H1 (cell line): ENCODE measurements at regions not wholly inside any gene's neighbourhood (a gene's known extent, or its start where the extent isn't known, plus 50 kb on each side); places are given as distances from the start of the nearest gene placed in this dataset.

Experiments
- ATF3 ChIP-seq: IDR thresholded peaks from 2 replicates; pipeline ENCODE4 v1.6.1; 2011; ENCODE audit warnings: low read depth, mild to moderate bottlenecking, low read length; ENCODE audit not compliant: insufficient read depth
- BRCA1 ChIP-seq: IDR thresholded peaks from 2 replicates; pipeline ENCODE4 v1.6.1; 2012; ENCODE audit warnings: low read depth, low read length, improper control_type of control experiment
- CTCF ChIP-seq, 3 experiments: IDR thresholded peaks; 1 replicate in 2 of 3; 2 replicates in 1 of 3; pipeline versions ENCODE4 v1.5.1 to v1.6.1; 2011; ENCODE audit warnings: low read length in 3 of 3, mild to moderate bottlenecking in 3 of 3, inconsistent platforms in 2 of 3, low read depth in 1 of 3, moderate library complexity in 1 of 3; ENCODE audit not compliant: insufficient read depth in 1 of 3; ENCODE audit errors: control extremely low read depth in 1 of 3
- EZH2 ChIP-seq: fragments of 200-600 bp; sonication (generic); IDR thresholded peaks from 2 replicates; pipeline ENCODE4 v1.7.1; 2012; ENCODE audit warnings: low read depth, mild to moderate bottlenecking, moderate library complexity, low read length, inconsistent platforms; ENCODE audit not compliant: severe bottlenecking
- HDAC6 ChIP-seq: IDR thresholded peaks from one replicate; pipeline ENCODE4 v1.7.1; 2012; ENCODE audit warnings: low read depth, mild to moderate bottlenecking, inconsistent platforms, low read length, moderate library complexity
- JUND ChIP-seq: IDR thresholded peaks from 2 replicates; pipeline ENCODE4 v1.6.1; 2011; ENCODE audit warnings: mild to moderate bottlenecking, improper control_type of control experiment, low read length
- NRF1 ChIP-seq: IDR thresholded peaks from 2 replicates; pipeline ENCODE4 v1.6.1; 2011; ENCODE audit warnings: mild to moderate bottlenecking, low read depth, low read length, improper control_type of control experiment
- POLR2AphosphoS5 ChIP-seq: IDR thresholded peaks from 2 replicates; pipeline ENCODE4 v1.6.1; 2011; ENCODE audit warnings: low read depth, low read length
- RAD21 ChIP-seq, 2 experiments: IDR thresholded peaks in 1 of 2; conservative IDR thresholded peaks in 1 of 2; 2 replicates each; pipeline ENCODE4 v1.6.1; 2011; ENCODE audit warnings: low read depth in 2 of 2, low read length in 2 of 2, improper control_type of control experiment in 1 of 2, inconsistent platforms in 1 of 2, mild to moderate bottlenecking in 1 of 2, moderate library complexity in 1 of 2
- TAF1 ChIP-seq: IDR thresholded peaks from 2 replicates; pipeline ENCODE4 v1.6.1; 2011; ENCODE audit warnings: mild to moderate bottlenecking, low read depth, low read length

DNA sequence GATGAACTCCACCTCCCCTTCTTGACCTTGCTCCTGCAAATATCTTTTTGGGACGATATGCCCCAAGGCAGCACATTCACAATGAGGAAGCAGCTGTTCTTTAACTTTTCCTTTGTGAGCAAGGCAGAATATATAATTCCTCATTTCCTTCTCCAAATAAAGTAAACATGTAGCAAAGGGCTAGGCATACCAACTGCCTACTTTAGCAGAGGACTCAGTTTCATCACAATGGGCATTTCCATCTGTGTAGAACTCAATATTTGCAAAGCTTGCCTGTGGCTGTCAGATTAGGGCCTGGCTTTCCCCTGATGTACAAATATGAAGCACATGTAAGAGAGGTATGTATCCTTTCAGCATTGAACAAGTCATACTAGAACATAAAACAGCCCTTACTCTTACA, 366.9 kb downstream of the RSL24D1 start:
- TF ChIP-seq NRF1 (no peak), BRCA1 (no peak), CTCF (IDR thresholded peaks at IDR 0.05; ENCODE audit: control extremely low read depth in 1 of 3, insufficient read depth in 1 of 3, low read depth in 1 of 3, low read length in 3 of 3) (no peak), RAD21 (IDR thresholded peaks at IDR 0.05 in 1 of 2, conservative IDR thresholded peaks at IDR 0.05 in 1 of 2; ENCODE audit: low read depth in 2 of 2, low read length in 2 of 2) (no peak), EZH2 (no peak), HDAC6 (no peak), TAF1 (no peak), ATF3 (no peak), POLR2AphosphoS5 (no peak), JUND (no peak)
